ENCODE measurements at regions not wholly inside any gene's neighbourhood (a gene's known extent, or its start where the extent isn't known, plus 50 kb on each side); places are given as distances from the start of the nearest gene placed in this dataset.

GRCh38 chr6:141254336-141254735 is 878.4 kb upstream of the GJE1 start:
- TF ChIP-seq CTCF (IDR thresholded peaks at IDR 0.05), result no peak
- ATAC-seq (ENCODE audit: low FRiP score) (no peak), DNase-seq (ENCODE audit: low spot score) (no peak)

GRCh38 chr6:141252828-141253608 is 879.7 kb upstream of the GJE1 start:
- ATAC-seq (ENCODE audit: low FRiP score) (peak; percentile 84), DNase-seq (ENCODE audit: low spot score) (no peak)
- no peak for TF ChIP-seq CTCF (IDR thresholded peaks at IDR 0.05)

- no peak for TF ChIP-seq CTCF (IDR thresholded peaks at IDR 0.05)
- ATAC-seq (ENCODE audit: low FRiP score) (no peak), DNase-seq (ENCODE audit: low spot score) (no peak)
Measured at GRCh38 chr6:141251286-141251685, 881.4 kb upstream of the GJE1 start.

- no peak for TF ChIP-seq CTCF (IDR thresholded peaks at IDR 0.05)
Measured at GRCh38 chr6:141248021-141248799, 884.5 kb upstream of the GJE1 start.

GRCh38 chr6:141244366-141244765 is 888.4 kb upstream of the GJE1 start:
- ATAC-seq (ENCODE audit: low FRiP score), result no peak
- no peak for DNase-seq (ENCODE audit: low spot score)
- TF ChIP-seq CTCF (IDR thresholded peaks at IDR 0.05), result no peak

More at GRCh38 chr6:141248021-141248799, 884.5 kb upstream of the GJE1 start:
- no peak for DNase-seq (ENCODE audit: low spot score)
- no peak for ATAC-seq (ENCODE audit: low FRiP score)

GRCh38 chr6:141242957-141243356 is 889.8 kb upstream of the GJE1 start:
- ATAC-seq (ENCODE audit: low FRiP score) (no peak), DNase-seq (ENCODE audit: low spot score) (no peak)
- TF ChIP-seq CTCF (IDR thresholded peaks at IDR 0.05), result no peak
